OCI-LY3 (cell line): ENCODE measurements at regions not wholly inside any gene's neighbourhood (a gene's known extent, or its start where the extent isn't known, plus 50 kb on each side); places are given as distances from the start of the nearest gene placed in this dataset.

Source experiments
- EZH2phosphoT487 ChIP-seq: fragments of 200-600 bp; shearing (Covaris generic); IDR thresholded peaks from 2 replicates; pipeline ENCODE4 v1.6.1; 2018; ENCODE audit warnings: antibody characterized with exemption, mixed run types, low read depth
- TF ChIP-seq, protein P1 (sequence below): fragments of 200-600, 300-600 bp; sonication (generic); IDR thresholded peaks from 2 replicates; pipeline ENCODE4 v1.5.1; 2014; ENCODE audit warnings: antibody characterized with exemption, low read length, low read depth

DNA sequence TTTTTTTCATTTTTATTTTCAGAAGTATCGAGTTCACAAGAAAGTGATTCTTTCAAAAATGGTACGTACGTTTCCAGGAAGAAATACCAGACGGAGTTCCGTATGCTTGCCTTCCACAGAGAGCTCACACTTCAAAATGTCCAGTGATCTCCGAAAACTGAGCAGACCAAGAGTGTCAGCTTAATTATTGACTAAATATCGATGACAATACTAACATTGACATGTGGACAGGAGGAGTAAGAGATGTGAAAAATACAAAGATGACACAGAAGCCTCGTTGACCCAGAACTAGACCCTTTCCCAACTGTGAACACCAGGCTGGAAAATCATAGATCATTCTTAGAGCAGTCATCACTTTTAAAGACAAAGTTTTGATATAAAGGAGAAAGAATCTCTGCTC lies 440.0 kb upstream of the POU3F3 start:
- TF ChIP-seq EZH2phosphoT487: no peak
- TF ChIP-seq, protein P1, sequence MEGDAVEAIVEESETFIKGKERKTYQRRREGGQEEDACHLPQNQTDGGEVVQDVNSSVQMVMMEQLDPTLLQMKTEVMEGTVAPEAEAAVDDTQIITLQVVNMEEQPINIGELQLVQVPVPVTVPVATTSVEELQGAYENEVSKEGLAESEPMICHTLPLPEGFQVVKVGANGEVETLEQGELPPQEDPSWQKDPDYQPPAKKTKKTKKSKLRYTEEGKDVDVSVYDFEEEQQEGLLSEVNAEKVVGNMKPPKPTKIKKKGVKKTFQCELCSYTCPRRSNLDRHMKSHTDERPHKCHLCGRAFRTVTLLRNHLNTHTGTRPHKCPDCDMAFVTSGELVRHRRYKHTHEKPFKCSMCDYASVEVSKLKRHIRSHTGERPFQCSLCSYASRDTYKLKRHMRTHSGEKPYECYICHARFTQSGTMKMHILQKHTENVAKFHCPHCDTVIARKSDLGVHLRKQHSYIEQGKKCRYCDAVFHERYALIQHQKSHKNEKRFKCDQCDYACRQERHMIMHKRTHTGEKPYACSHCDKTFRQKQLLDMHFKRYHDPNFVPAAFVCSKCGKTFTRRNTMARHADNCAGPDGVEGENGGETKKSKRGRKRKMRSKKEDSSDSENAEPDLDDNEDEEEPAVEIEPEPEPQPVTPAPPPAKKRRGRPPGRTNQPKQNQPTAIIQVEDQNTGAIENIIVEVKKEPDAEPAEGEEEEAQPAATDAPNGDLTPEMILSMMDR: no peak
